Liver (tissue), 8 donors: ENCODE measurements at regions not wholly inside any gene's neighbourhood (a gene's known extent, or its start where the extent isn't known, plus 50 kb on each side); places are given as distances from the start of the nearest gene placed in this dataset.

Experiments used
- DNase-seq: peaks from one replicate; pipeline ENCODE4 v3.0.0-alpha.2; 2017; ENCODE audit warnings: low spot score
- H3K27ac ChIP-seq, 2 donors: one replicate each; pipeline ENCODE4 v1.7.0; 2013; ENCODE audit warnings: inconsistent platforms in 2 of 2, low read length in 2 of 2, control low read depth in 1 of 2, low read depth in 1 of 2, mild to moderate bottlenecking in 1 of 2
- H3K27me3 ChIP-seq, 4 donors: one replicate each; pipeline versions ENCODE4 v1.6.1 to v1.7.0; 2013; ENCODE audit warnings: low read length in 3 of 4, inconsistent platforms in 1 of 4, mild to moderate bottlenecking in 1 of 4, moderate library complexity in 1 of 4; ENCODE audit not compliant: control insufficient read depth in 4 of 4, insufficient read depth in 4 of 4
- H3K36me3 ChIP-seq, 4 donors: one replicate each; pipeline versions ENCODE4 v1.6.1 to v1.7.0; 2013; ENCODE audit warnings: low read length in 3 of 4, mild to moderate bottlenecking in 3 of 4, low read depth in 1 of 4, moderate library complexity in 1 of 4; ENCODE audit not compliant: control insufficient read depth in 4 of 4, insufficient read depth in 3 of 4
- H3K4me1 ChIP-seq, 4 donors: one replicate each; pipeline versions ENCODE4 v1.6.1 to v1.7.0; 2013; ENCODE audit warnings: low read length in 3 of 4, mild to moderate bottlenecking in 3 of 4, moderate library complexity in 1 of 4; ENCODE audit not compliant: control insufficient read depth in 4 of 4, insufficient read depth in 4 of 4
- H3K4me3 ChIP-seq, 3 donors: one replicate each; pipeline versions ENCODE4 v1.6.1 to v1.7.0; 2013; ENCODE audit warnings: low read length in 3 of 3, control low read depth in 1 of 3, low read depth in 1 of 3, mild to moderate bottlenecking in 1 of 3
- H3K9ac ChIP-seq, 2 donors: one replicate each; pipeline ENCODE4 v1.7.0; 2013; ENCODE audit warnings: low read length in 2 of 2, mild to moderate bottlenecking in 2 of 2, moderate library complexity in 2 of 2, control low read depth in 1 of 2, low read depth in 1 of 2
- H3K9me3 ChIP-seq, 4 donors: one replicate each; pipeline versions ENCODE4 v1.6.1 to v1.7.0; 2013; ENCODE audit warnings: low read length in 3 of 4; ENCODE audit not compliant: control insufficient read depth in 4 of 4
- CTCF ChIP-seq: fragments of 150-350 bp; IDR thresholded peaks from 2 replicates; pipeline ENCODE4 v1.5.1; 2017; ENCODE audit warnings: improper control_type of control experiment, low read depth, low read length; ENCODE audit not compliant: missing input control
- EGR1 ChIP-seq, 2 donors: IDR thresholded peaks; 2 replicates each; pipeline ENCODE4 v1.6.1; 2016 to 2018; ENCODE audit warnings: antibody characterized with exemption in 2 of 2, low read depth in 2 of 2
- FOXA1 ChIP-seq: IDR thresholded peaks from 2 replicates; pipeline ENCODE4 v1.6.1; 2016; ENCODE audit warnings: antibody characterized with exemption
- JUND ChIP-seq, 2 donors: IDR thresholded peaks; 2 replicates each; pipeline ENCODE4 v1.6.1; 2016; ENCODE audit warnings: antibody characterized with exemption in 2 of 2
- RAD21 ChIP-seq, 2 donors: IDR thresholded peaks; 2 replicates each; pipeline ENCODE4 v1.6.1; 2016; ENCODE audit warnings: antibody characterized with exemption in 2 of 2, mild to moderate bottlenecking in 2 of 2
- REST ChIP-seq: IDR thresholded peaks from 2 replicates; pipeline ENCODE4 v1.6.1; 2016; ENCODE audit warnings: antibody characterized with exemption, mild to moderate bottlenecking
- SP1 ChIP-seq: IDR thresholded peaks from 2 replicates; pipeline ENCODE4 v1.6.1; 2018; ENCODE audit warnings: antibody characterized with exemption, mild to moderate bottlenecking
- TAF1 ChIP-seq: conservative IDR thresholded peaks from 2 replicates; pipeline ENCODE4 v1.6.1; 2016; ENCODE audit warnings: antibody characterized with exemption, mild to moderate bottlenecking
- ZBTB33 ChIP-seq: IDR thresholded peaks from 2 replicates; pipeline ENCODE4 v1.6.1; 2016; ENCODE audit warnings: antibody characterized with exemption
- WGBS: extraction: QIAGEN DNeasy Blood & Tissue Kit; methylation state at CpG from one replicate; pipeline ENCODE4 v1.1.7; 2013; 5-methylcytosine and 5-hydroxymethylcytosine counted together
- TF ChIP-seq, protein P1 (sequence below): IDR thresholded peaks from 2 replicates; pipeline ENCODE4 v1.6.1; 2016; ENCODE audit warnings: antibody characterized with exemption
- donor health status: healthy.
- donor health status: healthy.
- donor health status: healthy.
- donor health status: healthy.
- donor health status: healthy.

- no peak for DNase-seq
- no peak for TF ChIP-seq RAD21 (IDR thresholded peaks at IDR 0.05)
- no peak for TF ChIP-seq SP1
- no peak for TF ChIP-seq CTCF
- TF ChIP-seq JUND (IDR thresholded peaks at IDR 0.05) = no peak
- no peak overlapping the region for H3K27ac ChIP-seq
- no peak overlapping the region for H3K4me3 ChIP-seq
- 91% methylated on average over 1 of the region's 1 CpG for WGBS
- H3K4me1 ChIP-seq = peaks cover 0 to 6% (median 3%) of the 10 kb centered on the region in 4 donors
- H3K9ac ChIP-seq = no peak overlapping the region
- no peaks in the 10 kb centered on the region for H3K27me3 ChIP-seq
- H3K9me3 ChIP-seq = no peaks in the 10 kb centered on the region
- H3K36me3 ChIP-seq = peaks cover 0 to 2% (median 0%) of the 10 kb centered on the region in 4 donors
Observed at GRCh38 chr1:39141925-39142324, 62.6 kb upstream of the MACF1 start.

DNA sequence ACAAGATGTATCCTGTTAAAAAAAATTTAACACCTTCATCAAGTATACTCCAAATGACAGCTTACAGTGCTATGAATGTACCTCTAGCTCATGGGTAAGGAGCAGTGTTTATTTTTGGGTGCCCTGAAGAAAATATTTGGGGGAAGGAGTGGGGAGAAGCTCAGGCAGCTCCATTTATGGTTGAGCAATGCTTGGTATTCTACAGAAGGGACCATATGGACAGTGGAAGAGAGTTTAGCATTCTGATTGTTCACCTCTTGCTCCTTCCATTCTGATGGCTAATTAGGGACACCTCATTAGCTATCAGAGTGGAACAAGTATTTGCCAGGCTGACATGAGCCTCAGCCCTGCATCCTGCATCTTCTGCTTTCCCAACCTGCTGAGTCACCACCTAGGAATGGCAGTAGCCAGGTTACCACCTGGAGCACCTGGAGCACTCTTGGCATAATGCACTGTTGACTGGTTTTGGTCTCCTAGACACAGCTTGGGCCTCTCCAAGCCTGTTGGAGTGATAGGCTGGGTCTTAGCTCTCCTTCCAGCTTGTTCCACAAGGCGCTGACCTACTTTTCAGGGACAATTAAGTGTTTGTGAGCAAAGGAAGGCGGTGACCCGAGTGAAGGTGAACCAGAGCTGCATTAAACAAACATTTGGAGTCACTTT is 62.0 kb upstream of the MACF1 start:
- H3K9ac ChIP-seq = no peak overlapping the region

DNA sequence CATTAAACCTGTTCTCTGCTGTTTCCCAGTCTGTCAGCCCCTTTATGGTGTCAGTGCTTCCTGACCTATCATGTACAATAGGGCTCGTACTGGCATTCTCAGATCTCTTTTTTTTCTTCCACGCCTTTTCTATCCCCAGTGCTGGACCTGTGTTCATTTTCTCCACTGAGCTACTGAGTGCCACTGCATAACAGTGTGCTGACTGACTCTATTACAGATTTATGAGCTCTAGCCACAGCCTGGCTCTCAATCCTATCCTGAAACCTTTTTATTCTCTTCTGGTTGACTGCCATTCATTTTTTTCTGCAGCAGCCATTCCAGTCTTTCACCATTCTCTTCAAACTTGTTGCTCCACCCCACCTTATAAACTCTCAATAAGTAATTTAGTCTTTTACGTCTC is 59.6 kb upstream of the MACF1 start:
- H3K4me1 ChIP-seq = peaks cover 0 to 1% (median 0%) of the 10 kb centered on the region in 4 donors
- WGBS = 97% methylated on average over 3 of the region's 3 CpGs

More for the DNA sequence above, 62.0 kb upstream of the MACF1 start:
- no peaks in the 10 kb centered on the region for H3K27me3 ChIP-seq
- H3K36me3 ChIP-seq = peaks cover 0 to 2% (median 0%) of the 10 kb centered on the region in 4 donors
- DNase-seq = no peak
- H3K4me1 ChIP-seq = peaks cover 0 to 1% (median 0%) of the 10 kb centered on the region in 4 donors
- 76% methylated on average over 3 of the region's 3 CpGs for WGBS
- H3K4me3 ChIP-seq = no peak overlapping the region
- TF ChIP-seq JUND (IDR thresholded peaks at IDR 0.05) (peak in 1 of 2 donors; percentile 27), RAD21 (IDR thresholded peaks at IDR 0.05) (no peak)
- H3K27ac ChIP-seq = no peak overlapping the region
- no peaks in the 10 kb centered on the region for H3K9me3 ChIP-seq

More for the DNA sequence above, 59.6 kb upstream of the MACF1 start:
- Histone ChIP-seq H3K9me3 (no peaks in the 10 kb centered on the region), H3K27ac (no peak overlapping the region), H3K4me3 (no peak overlapping the region), H3K36me3 (peaks cover 0 to 2% (median 0%) of the 10 kb centered on the region in 4 donors), H3K27me3 (no peaks in the 10 kb centered on the region), H3K9ac (no peak overlapping the region)
- TF ChIP-seq TAF1 (no peak), RAD21 (IDR thresholded peaks at IDR 0.05) (no peak), SP1 (no peak), ZBTB33 (no peak), REST (no peak), FOXA1 (no peak), JUND (IDR thresholded peaks at IDR 0.05) (no peak), EGR1 (IDR thresholded peaks at IDR 0.05; ENCODE audit: low read depth in 2 of 2) (no peak)
- TF ChIP-seq, protein P1, sequence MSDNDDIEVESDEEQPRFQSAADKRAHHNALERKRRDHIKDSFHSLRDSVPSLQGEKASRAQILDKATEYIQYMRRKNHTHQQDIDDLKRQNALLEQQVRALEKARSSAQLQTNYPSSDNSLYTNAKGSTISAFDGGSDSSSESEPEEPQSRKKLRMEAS = no peak
- DNase-seq = no peak
